GM23338 (cell line): ENCODE measurements at regions not wholly inside any gene's neighbourhood (a gene's known extent, or its start where the extent isn't known, plus 50 kb on each side); places are given as distances from the start of the nearest gene placed in this dataset.

Experiments
- CREB1 ChIP-seq: fragments of 250-450 bp; sonication (Bioruptor Pico); IDR thresholded peaks from 2 replicates; pipeline ENCODE4 v1.5.0; 2020; ENCODE audit warnings: low read depth, mild to moderate bottlenecking, moderate library complexity
- CTCF ChIP-seq, 2 experiments: fragments of 200-600 bp in 1 of 2; sonication (generic) in 1 of 2; conservative IDR thresholded peaks; 2 replicates each; pipeline versions ENCODE4 v1.5.1 to v1.6.1; 2016 to 2017; ENCODE audit warnings: antibody characterized with exemption in 2 of 2, low read depth in 2 of 2, mild to moderate bottlenecking in 2 of 2, moderate library complexity in 1 of 2
- ETS1 ChIP-seq: IDR thresholded peaks from 2 replicates; pipeline ENCODE4 v1.6.1; 2016; ENCODE audit warnings: antibody characterized with exemption
- EZH2 ChIP-seq: fragments of 200-600 bp; sonication (generic); IDR thresholded peaks from one replicate; pipeline ENCODE4 v1.8.0; 2017; ENCODE audit warnings: antibody characterized with exemption, mild to moderate bottlenecking, low read depth; ENCODE audit not compliant: unreplicated experiment
- EZH2phosphoT487 ChIP-seq: fragments of 200-600 bp; sonication (generic); IDR thresholded peaks from one replicate; pipeline ENCODE4 v1.8.1; 2018; ENCODE audit warnings: antibody characterized with exemption; ENCODE audit not compliant: unreplicated experiment
- JUNB ChIP-seq: IDR thresholded peaks from one replicate; pipeline ENCODE4 v1.6.1; 2016; ENCODE audit warnings: antibody characterized with exemption; ENCODE audit not compliant: unreplicated experiment
- POLR2AphosphoS5 ChIP-seq: IDR thresholded peaks from 2 replicates; pipeline ENCODE4 v1.6.1; 2016; ENCODE audit warnings: antibody characterized with exemption, low read depth
- STAT1 ChIP-seq: IDR thresholded peaks from one replicate; pipeline ENCODE4 v1.6.1; 2016; ENCODE audit warnings: antibody characterized with exemption; ENCODE audit not compliant: unreplicated experiment
- ZNF114 ChIP-seq: fragments of 250-450 bp; sonication (Bioruptor Pico); IDR thresholded peaks from 2 replicates; pipeline ENCODE4 v1.5.0; 2020; ENCODE audit warnings: mild to moderate bottlenecking, moderate library complexity
- ZNF462 ChIP-seq: fragments of 250-450 bp; sonication (Bioruptor Pico); IDR thresholded peaks from 2 replicates; pipeline ENCODE4 v1.5.0; 2020; ENCODE audit warnings: mild to moderate bottlenecking, moderate library complexity

- TF ChIP-seq ZNF462 (CRISPR knock-in tag): no peak
- no peak for TF ChIP-seq JUNB
- TF ChIP-seq CTCF (conservative IDR thresholded peaks at IDR 0.05; ENCODE audit: low read depth in 2 of 2): no peak
- no peak for TF ChIP-seq EZH2
- TF ChIP-seq POLR2AphosphoS5: no peak
- TF ChIP-seq EZH2phosphoT487: no peak
- no peak for TF ChIP-seq ZNF114 (CRISPR knock-in tag)
- no peak for TF ChIP-seq ETS1
- no peak for TF ChIP-seq CREB1 (CRISPR knock-in tag)
- no peak for TF ChIP-seq STAT1
Observed at GRCh38 chr2:60354713-60355112, 198.7 kb downstream of the BCL11A start (continued).
